K562 (cell line): ENCODE measurements at regions not wholly inside any gene's neighbourhood (a gene's known extent, or its start where the extent isn't known, plus 50 kb on each side); places are given as distances from the start of the nearest gene placed in this dataset.

ENCODE experiments used
- ATAC-seq: fragments of 200-7000 bp; cut with Tn5 transposase; 3 replicates; pipeline ENCODE4 v1.9.1; 2020; ENCODE audit warnings: moderate library complexity
- BruUV-seq: library from RNA; stranded (reverse); fragments of 400-500 nt; replicated peaks from 2 replicates; lab custom pipeline; 2021; lab: Mats Ljungman, UMichigan
- CTCF ChIA-PET: fragments of 300-600 bp; formaldehyde crosslinking; extraction: SDS; loops from one replicate; lab custom pipeline; 2021; ENCODE audit warnings: low intra/inter-chr PET ratio; lab: Yijun Ruan, JAX
- POLR2A ChIA-PET: fragments of 300-600, 350-650 bp; sonication (Branson Sonifier 250); formaldehyde crosslinking; extraction: SDS; loops from one replicate; lab custom pipeline; 2021; ENCODE audit warnings: antibody characterized with exemption, inconsistent platforms; lab: Yijun Ruan, JAX
- DNase-seq, 4 experiments: peaks; one replicate each; pipeline versions ENCODE4 v3.0.0 to v3.0.0-alpha.2; 2011 to 2018; ENCODE audit warnings: low spot score in 3 of 4, mixed read lengths in 3 of 4; ENCODE audit errors: extremely low read depth in 1 of 4
- FAIRE-seq: peaks from 2 replicates; lab custom pipeline; 2011; peaks lifted over from hg19 to GRCh38; lab: Jason Lieb, UNC
- H2AFZ ChIP-seq: 2 replicates; pipeline ENCODE4 v1.6.0; 2011; ENCODE audit warnings: low read depth, low read length, control low read depth, inconsistent platforms
- H3K27ac ChIP-seq: fragments of 200-600 bp; 3 replicates; pipeline ENCODE4 v1.8.0; 2011; ENCODE audit warnings: low read depth, mild to moderate bottlenecking, control low read depth, inconsistent platforms, low read length, moderate library complexity, mixed read lengths; ENCODE audit errors: extremely low read depth
- H3K27me3 ChIP-seq, 2 experiments: fragments of 300-600 bp in 1 of 2; 2 replicates in 1 of 2; 3 replicates in 1 of 2; pipeline versions ENCODE4 v1.6.0 to v1.8.0; 2011; ENCODE audit warnings: inconsistent platforms in 2 of 2, low read length in 2 of 2, mild to moderate bottlenecking in 1 of 2, mixed read lengths in 1 of 2, moderate library complexity in 1 of 2; ENCODE audit not compliant: control insufficient read depth in 2 of 2, insufficient read depth in 2 of 2
- H3K36me3 ChIP-seq: fragments of 300-600 bp; 3 replicates; pipeline ENCODE4 v1.8.0; 2011; ENCODE audit warnings: mild to moderate bottlenecking, low read length, inconsistent platforms; ENCODE audit not compliant: control insufficient read depth, insufficient read depth
- H3K4me1 ChIP-seq, 2 experiments: fragments of 200-600 bp in 1 of 2; replicated peaks in 1 of 2; 2 replicates in 1 of 2; 3 replicates in 1 of 2; pipeline versions ENCODE4 v1.5.1 to v1.8.0; 2011; ENCODE audit warnings: inconsistent platforms in 2 of 2, low read length in 2 of 2, mild to moderate bottlenecking in 1 of 2, mixed read lengths in 1 of 2, moderate library complexity in 1 of 2; ENCODE audit not compliant: control insufficient read depth in 2 of 2, insufficient read depth in 2 of 2
- H3K4me2 ChIP-seq: 2 replicates; pipeline ENCODE4 v1.6.1; 2011; ENCODE audit warnings: low read length, control low read depth, inconsistent platforms, mixed read lengths; ENCODE audit not compliant: insufficient read depth
- H3K4me3 ChIP-seq: fragments of 200-600 bp; sonication (generic), shearing (Covaris generic); 2 replicates; pipeline ENCODE4 v1.5.1; 2016; ENCODE audit warnings: control low read depth, inconsistent platforms
- H3K79me2 ChIP-seq: fragments of 200-600 bp; 3 replicates; pipeline ENCODE4 v1.8.0; 2011; ENCODE audit warnings: low read length, inconsistent platforms; ENCODE audit not compliant: control insufficient read depth, insufficient read depth
- H3K9ac ChIP-seq, 2 experiments: 2 replicates each; pipeline versions ENCODE4 v1.6.0 to v1.6.1; 2011; ENCODE audit warnings: low read depth in 2 of 2, low read length in 2 of 2, control low read depth in 1 of 2, inconsistent platforms in 1 of 2, mild to moderate bottlenecking in 1 of 2, mixed read lengths in 1 of 2; ENCODE audit not compliant: insufficient read depth in 1 of 2
- H3K9me1 ChIP-seq: one replicate; pipeline ENCODE4 v1.6.0; 2011; ENCODE audit warnings: inconsistent platforms, mild to moderate bottlenecking, low read length, moderate library complexity; ENCODE audit not compliant: control insufficient read depth, insufficient read depth
- H3K9me3 ChIP-seq: replicated peaks from 2 replicates; pipeline ENCODE4 v1.5.1; 2011; ENCODE audit warnings: low read depth, low read length, inconsistent platforms; ENCODE audit not compliant: control insufficient read depth, insufficient read depth
- H4K20me1 ChIP-seq: replicated peaks from 2 replicates; pipeline ENCODE4 v1.6.1; 2011; ENCODE audit warnings: low read length, inconsistent platforms, mixed read lengths; ENCODE audit not compliant: control insufficient read depth, insufficient read depth
- ATF3 ChIP-seq, 2 experiments: fragments of 450-650 bp in 1 of 2; sonication (generic) in 1 of 2; formaldehyde crosslinking in 1 of 2; IDR thresholded peaks in 1 of 2; conservative IDR thresholded peaks in 1 of 2; 2 replicates each; pipeline versions ENCODE4 v1.6.1 to v1.8.1; 2016 to 2023; ENCODE audit warnings: mild to moderate bottlenecking in 2 of 2, moderate library complexity in 2 of 2, inconsistent platforms in 1 of 2, missing genetic modification reagents in 1 of 2
- ATF7 ChIP-seq: fragments of 450-650 bp; IDR thresholded peaks from 2 replicates; pipeline ENCODE4 v1.7.1; 2014; ENCODE audit warnings: mild to moderate bottlenecking, moderate library complexity
- COPS2 ChIP-seq: fragments of 450-650 bp; conservative IDR thresholded peaks from 2 replicates; pipeline ENCODE4 v1.6.1; 2016; ENCODE audit warnings: mild to moderate bottlenecking, moderate library complexity
- HOXB6 ChIP-seq: fragments of 250-450 bp; sonication (Bioruptor Pico); IDR thresholded peaks from 2 replicates; pipeline ENCODE4 v1.5.1; 2022; ENCODE audit warnings: mild to moderate bottlenecking, borderline replicate concordance
- MBD1 ChIP-seq: fragments of 250-450 bp; sonication (Bioruptor Pico); IDR thresholded peaks from 2 replicates; pipeline ENCODE4 v1.8.0; 2022; ENCODE audit warnings: inconsistent platforms
- POLR2AphosphoS5 ChIP-seq: IDR thresholded peaks from 2 replicates; pipeline ENCODE4 v1.6.1; 2011; ENCODE audit warnings: mild to moderate bottlenecking, low read depth, low read length, moderate library complexity; ENCODE audit not compliant: control insufficient read depth, insufficient read depth
- RBM22 ChIP-seq: fragments of 200-400 bp; formaldehyde crosslinking; IDR thresholded peaks from 2 replicates; pipeline ENCODE4 v1.6.1; 2018; ENCODE audit warnings: low read length, low read depth; ENCODE audit not compliant: poor library complexity, severe bottlenecking
- RNF2 ChIP-seq: sonication (generic); IDR thresholded peaks from 2 replicates; pipeline ENCODE4 v1.6.1; 2016
- SAFB ChIP-seq: fragments of 200-400 bp; formaldehyde crosslinking; IDR thresholded peaks from 2 replicates; pipeline ENCODE4 v1.6.1; 2017; ENCODE audit warnings: low read depth, low read length, borderline replicate concordance
- SMC3 ChIP-seq: conservative IDR thresholded peaks from 2 replicates; pipeline ENCODE4 v1.6.1; 2011; ENCODE audit warnings: low read depth, low read length, improper control_type of control experiment; ENCODE audit not compliant: insufficient read depth
- SRSF9 ChIP-seq: fragments of 200-400 bp; formaldehyde crosslinking; IDR thresholded peaks from 2 replicates; pipeline ENCODE4 v1.6.1; 2017; ENCODE audit warnings: low read depth, low read length, borderline replicate concordance
- TCFL5 ChIP-seq: fragments of 250-450 bp; sonication (Bioruptor Pico); conservative IDR thresholded peaks from 2 replicates; pipeline ENCODE4 v1.6.1; 2021; ENCODE audit warnings: mild to moderate bottlenecking, moderate library complexity, matching md5 sums
- TFAM ChIP-seq: fragments of 250-450 bp; sonication (Bioruptor Pico); conservative IDR thresholded peaks from 2 replicates; pipeline ENCODE4 v1.5.0; 2021; ENCODE audit warnings: mild to moderate bottlenecking, moderate library complexity
- U2AF2 ChIP-seq: fragments of 200-400 bp; formaldehyde crosslinking; optimal IDR thresholded peaks from 2 replicates; pipeline ENCODE3; 2017; ENCODE audit warnings: low read depth, mild to moderate bottlenecking, low read length
- XRCC3 ChIP-seq: fragments of 450-650 bp; IDR thresholded peaks from 2 replicates; pipeline ENCODE4 v1.6.1; 2017; ENCODE audit warnings: mild to moderate bottlenecking, moderate library complexity
- ZC3H4 ChIP-seq: sonication (generic); formaldehyde crosslinking; IDR thresholded peaks from 2 replicates; pipeline ENCODE4 v1.9.0; 2021; ENCODE audit warnings: missing genetic modification reagents, borderline replicate concordance
- ZFP1 ChIP-seq: fragments of 450-650 bp; formaldehyde crosslinking; IDR thresholded peaks from 2 replicates; pipeline ENCODE4 v1.4.0; 2020; ENCODE audit warnings: mild to moderate bottlenecking, mixed read lengths
- WGBS: fragments of 100-300 bp; shearing (Covaris generic); methylation state at CpG from one replicate; pipeline ENCODE4 v1.1.6; 2016; ENCODE audit warnings: low coverage, mixed read lengths; ENCODE audit not compliant: insufficient coverage; ENCODE audit errors: missing lambda C conversion rate; 5-methylcytosine and 5-hydroxymethylcytosine counted together
- in situ Hi-C: fragments of 300-500 bp; cut with MboI; formaldehyde crosslinking; loops from 4 replicates; pipeline ENCODE4 v1.15.0; 2018; ENCODE audit warnings: inconsistent platforms, mixed read lengths
- intact Hi-C: fragments of 100-400 bp; cut with micrococcal nuclease; formaldehyde crosslinking; loops from 2 replicates; pipeline ENCODE4 v1.14.2; 2022
- TF ChIP-seq, protein P1 (sequence below): fragments of 450-650 bp; IDR thresholded peaks from 2 replicates; pipeline ENCODE4 v1.6.1; 2016; ENCODE audit warnings: borderline replicate concordance

- Histone ChIP-seq H2AFZ (no peak overlapping the region), H4K20me1 (no peaks in the 10 kb centered on the region), H3K27me3 (peaks cover 0 to 57% of the 10 kb centered on the region in 2 experiments; a peak in 3 of 5 replicates), H3K27ac (no peak overlapping the region), H3K4me1 (peaks cover 0 to under 1% of the 10 kb centered on the region in 2 experiments; a peak in 2 of 5 replicates), H3K4me2 (no peak overlapping the region), H3K4me3 (no peak overlapping the region), H3K36me3 (no peaks in the 10 kb centered on the region), H3K9ac (no peak overlapping the region), H3K9me3 (no peaks in the 10 kb centered on the region), H3K79me2 (no peaks in the 10 kb centered on the region), H3K9me1 (no peaks in the 10 kb centered on the region)
- in situ Hi-C loops: no loop called here
- TF ChIP-seq, protein P1, sequence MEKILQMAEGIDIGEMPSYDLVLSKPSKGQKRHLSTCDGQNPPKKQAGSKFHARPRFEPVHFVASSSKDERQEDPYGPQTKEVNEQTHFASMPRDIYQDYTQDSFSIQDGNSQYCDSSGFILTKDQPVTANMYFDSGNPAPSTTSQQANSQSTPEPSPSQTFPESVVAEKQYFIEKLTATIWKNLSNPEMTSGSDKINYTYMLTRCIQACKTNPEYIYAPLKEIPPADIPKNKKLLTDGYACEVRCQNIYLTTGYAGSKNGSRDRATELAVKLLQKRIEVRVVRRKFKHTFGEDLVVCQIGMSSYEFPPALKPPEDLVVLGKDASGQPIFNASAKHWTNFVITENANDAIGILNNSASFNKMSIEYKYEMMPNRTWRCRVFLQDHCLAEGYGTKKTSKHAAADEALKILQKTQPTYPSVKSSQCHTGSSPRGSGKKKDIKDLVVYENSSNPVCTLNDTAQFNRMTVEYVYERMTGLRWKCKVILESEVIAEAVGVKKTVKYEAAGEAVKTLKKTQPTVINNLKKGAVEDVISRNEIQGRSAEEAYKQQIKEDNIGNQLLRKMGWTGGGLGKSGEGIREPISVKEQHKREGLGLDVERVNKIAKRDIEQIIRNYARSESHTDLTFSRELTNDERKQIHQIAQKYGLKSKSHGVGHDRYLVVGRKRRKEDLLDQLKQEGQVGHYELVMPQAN: no peak
- TF ChIP-seq ATF7 (no peak), COPS2 (no peak), MBD1 (CRISPR knock-in tag) (no peak), ATF3 (IDR thresholded peaks at IDR 0.05) (no peak), ATF3 (CRISPR knock-in tag; conservative IDR thresholded peaks at IDR 0.05) (no peak), RNF2 (no peak), POLR2AphosphoS5 (no peak), XRCC3 (no peak), SAFB (no peak), ZC3H4 (CRISPR knock-in tag) (no peak), SRSF9 (no peak), SMC3 (no peak), TCFL5 (CRISPR knock-in tag) (no peak), HOXB6 (CRISPR knock-in tag) (no peak), RBM22 (no peak), ZFP1 (CRISPR knock-in tag) (no peak), TFAM (CRISPR knock-in tag) (no peak), U2AF2 (no peak)
- DNase-seq (no peak), FAIRE-seq (no peak), ATAC-seq (no peak)
- ChIA-PET CTCF (no interaction called here), POLR2A (interaction anchor here (0.9 kb wide), 1 partner anchor 9 kb away, joined by 3 read pairs; no protein-coding TSS in a partner anchor)
- whole genome bisulfite sequencing: 2% methylated on average over 12 of the region's 17 CpGs
- intact Hi-C loops: no loop called here
- BruUV-seq: no TSS peak
These were observed 96.8 kb upstream of the DIO3 start for GRCh38 chr14:101464310-101464983.
